Gastrocnemius medialis (tissue), 4 donors: ENCODE measurements at regions not wholly inside any gene's neighbourhood (a gene's known extent, or its start where the extent isn't known, plus 50 kb on each side); places are given as distances from the start of the nearest gene placed in this dataset.

Experiments used
- CTCF ChIP-seq, 5 experiments: fragments of 450-650 bp in 3 of 5; fragments of 200-600 bp in 2 of 5; sonication (generic) in 2 of 5; IDR thresholded peaks in 4 of 5; conservative IDR thresholded peaks in 1 of 5; 1 replicate in 4 of 5; 2 replicates in 1 of 5; pipeline ENCODE4 v1.5.1; 2016 to 2019; ENCODE audit warnings: antibody characterized with exemption in 5 of 5, mild to moderate bottlenecking in 3 of 5, moderate library complexity in 3 of 5
- POLR2A ChIP-seq, 2 donors: fragments of 450-650 bp; IDR thresholded peaks; one replicate each; pipeline ENCODE4 v1.6.1; 2017; ENCODE audit warnings: antibody characterized with exemption in 2 of 2, mild to moderate bottlenecking in 2 of 2, moderate library complexity in 2 of 2

GRCh38 chr5:4875942-4876341, 264.2 kb upstream of the ADAMTS16 start:
- TF ChIP-seq CTCF (IDR thresholded peaks at IDR 0.05 in 4 of 5, conservative IDR thresholded peaks at IDR 0.05 in 1 of 5) (no peak), POLR2A (IDR thresholded peaks at IDR 0.05) (no peak)
